A673 (cell line): ENCODE measurements at regions not wholly inside any gene's neighbourhood (a gene's known extent, or its start where the extent isn't known, plus 50 kb on each side); places are given as distances from the start of the nearest gene placed in this dataset.

Source experiments
- BruUV-seq: library from RNA; stranded (reverse); fragments of 400-500 nt; replicated peaks from 2 replicates; lab custom pipeline; 2021; lab: Mats Ljungman, UMichigan
- CTCF ChIA-PET: fragments of 300-600 bp; sonication (Branson Sonifier 250); formaldehyde crosslinking; loops from one replicate; lab custom pipeline; 2022; ENCODE audit warnings: antibody characterized with exemption; lab: Charles Lee
- POLR2A ChIA-PET: fragments of 300-600 bp; sonication (Branson Sonifier 250); formaldehyde crosslinking; loops from one replicate; lab custom pipeline; 2022; ENCODE audit warnings: antibody characterized with exemption; ENCODE audit not compliant: low non-redundant PET; lab: Charles Lee
- DNase-seq: peaks from one replicate; pipeline ENCODE4 v3.0.0-alpha.2; 2015; ENCODE audit warnings: low spot score
- H3K27ac ChIP-seq: fragments of 200-600 bp; sonication (generic); 2 replicates; pipeline ENCODE4 v1.5.1; 2016; ENCODE audit warnings: mixed run types, low read depth, mild to moderate bottlenecking, mixed read lengths, antibody characterized with exemption, low read length; ENCODE audit not compliant: poor library complexity, severe bottlenecking
- H3K27me3 ChIP-seq: fragments of 200-600 bp; sonication (generic); replicated peaks from 2 replicates; pipeline ENCODE4 v1.6.1; 2017; ENCODE audit warnings: mixed run types, low read depth, mild to moderate bottlenecking, mixed read lengths, antibody characterized with exemption, low read length; ENCODE audit not compliant: insufficient read depth, poor library complexity
- H3K36me3 ChIP-seq: fragments of 200-600 bp; sonication (generic); 2 replicates; pipeline ENCODE4 v1.6.1; 2016; ENCODE audit warnings: mixed run types, mild to moderate bottlenecking, mixed read lengths, antibody characterized with exemption, low read length; ENCODE audit not compliant: insufficient read depth, poor library complexity, severe bottlenecking
- H3K4me1 ChIP-seq: fragments of 200-600 bp; sonication (generic); 2 replicates; pipeline ENCODE4 v1.6.1; 2017; ENCODE audit warnings: mixed run types, mild to moderate bottlenecking, mixed read lengths, antibody characterized with exemption, low read length; ENCODE audit not compliant: insufficient read depth, poor library complexity, severe bottlenecking
- H3K4me3 ChIP-seq: fragments of 200-600 bp; sonication (generic); 2 replicates; pipeline ENCODE4 v1.5.1; 2016; ENCODE audit warnings: low read depth, mixed run types, mild to moderate bottlenecking, mixed read lengths, low read length; ENCODE audit not compliant: poor library complexity, severe bottlenecking
- H3K9me3 ChIP-seq: fragments of 200-600 bp; sonication (generic); 2 replicates; pipeline ENCODE4 v1.6.1; 2016; ENCODE audit warnings: mixed run types, low read depth, mild to moderate bottlenecking, mixed read lengths, antibody characterized with exemption, low read length; ENCODE audit not compliant: poor library complexity, severe bottlenecking
- CTCF ChIP-seq: fragments of 300-800, 200-600 bp; sonication (generic); conservative IDR thresholded peaks from 2 replicates; pipeline ENCODE4 v1.5.1; 2017; ENCODE audit warnings: low read depth, mild to moderate bottlenecking, antibody characterized with exemption, low read length, moderate library complexity, mixed read lengths
- EZH2 ChIP-seq: fragments of 200-600 bp; sonication (generic); IDR thresholded peaks from 2 replicates; pipeline ENCODE4 v1.6.1; 2017; ENCODE audit warnings: borderline replicate concordance, low read depth, mild to moderate bottlenecking, mixed read lengths, antibody characterized with exemption, low read length; ENCODE audit not compliant: poor library complexity, severe bottlenecking
- intact Hi-C: fragments of 100-400 bp; cut with micrococcal nuclease; formaldehyde crosslinking; loops from one replicate; pipeline ENCODE4 v1.10.0; 2022; ENCODE audit not compliant: unreplicated experiment

GRCh38 chr4:23015821-23016220 lies 323.1 kb downstream of the GBA3 start:
- Histone ChIP-seq H3K9me3 (no peaks in the 10 kb centered on the region), H3K4me1 (no peaks in the 10 kb centered on the region), H3K36me3 (no peaks in the 10 kb centered on the region), H3K27ac (no peak overlapping the region), H3K27me3 (no peaks in the 10 kb centered on the region), H3K4me3 (no peak overlapping the region)
- DNase-seq: no peak
- TF ChIP-seq EZH2 (no peak), CTCF (no peak)
- no TSS peak for BruUV-seq
- ChIA-PET CTCF (no interaction called here), POLR2A (no interaction called here)
- intact Hi-C loops: no loop called here

GRCh38 chr4:23009093-23009492 lies 316.4 kb downstream of the GBA3 start:
- intact Hi-C loops: no loop called here
- CTCF ChIA-PET: no interaction called here
- no peak for TF ChIP-seq EZH2
- no peak for TF ChIP-seq CTCF
- Histone ChIP-seq H3K27me3 (no peaks in the 10 kb centered on the region), H3K4me3 (no peak overlapping the region), H3K36me3 (no peaks in the 10 kb centered on the region), H3K9me3 (peaks cover 5% of the 10 kb centered on the region), H3K27ac (no peak overlapping the region), H3K4me1 (no peaks in the 10 kb centered on the region)
- no TSS peak for BruUV-seq
- POLR2A ChIA-PET: no interaction called here
- no peak for DNase-seq

GRCh38 chr4:23006756-23007155 lies 314.0 kb downstream of the GBA3 start:
- CTCF ChIA-PET: no interaction called here
- intact Hi-C loops: no loop called here
- DNase-seq: no peak
- no peak overlapping the region for H3K4me3 ChIP-seq
- no peaks in the 10 kb centered on the region for H3K4me1 ChIP-seq
- TF ChIP-seq CTCF (no peak), EZH2 (no peak)
- H3K27ac ChIP-seq: no peak overlapping the region
- H3K36me3 ChIP-seq: no peaks in the 10 kb centered on the region
- BruUV-seq: no TSS peak
- no peaks in the 10 kb centered on the region for H3K27me3 ChIP-seq
- H3K9me3 ChIP-seq: peaks cover 5% of the 10 kb centered on the region
- POLR2A ChIA-PET: no interaction called here
